Loucy (cell line): ENCODE measurements at regions not wholly inside any gene's neighbourhood (a gene's known extent, or its start where the extent isn't known, plus 50 kb on each side); places are given as distances from the start of the nearest gene placed in this dataset.

ENCODE experiments used
- EZH2phosphoT487 ChIP-seq: fragments of 200-600 bp; IDR thresholded peaks from 2 replicates; pipeline ENCODE4 v1.6.1; 2018; ENCODE audit warnings: antibody characterized with exemption, mild to moderate bottlenecking, moderate library complexity, borderline replicate concordance
- TF ChIP-seq, protein P1 (sequence below): fragments of 200-600 bp; sonication (generic); conservative IDR thresholded peaks from 2 replicates; pipeline ENCODE4 v1.5.1; 2014; ENCODE audit warnings: mild to moderate bottlenecking, antibody characterized with exemption, low read length

DNA sequence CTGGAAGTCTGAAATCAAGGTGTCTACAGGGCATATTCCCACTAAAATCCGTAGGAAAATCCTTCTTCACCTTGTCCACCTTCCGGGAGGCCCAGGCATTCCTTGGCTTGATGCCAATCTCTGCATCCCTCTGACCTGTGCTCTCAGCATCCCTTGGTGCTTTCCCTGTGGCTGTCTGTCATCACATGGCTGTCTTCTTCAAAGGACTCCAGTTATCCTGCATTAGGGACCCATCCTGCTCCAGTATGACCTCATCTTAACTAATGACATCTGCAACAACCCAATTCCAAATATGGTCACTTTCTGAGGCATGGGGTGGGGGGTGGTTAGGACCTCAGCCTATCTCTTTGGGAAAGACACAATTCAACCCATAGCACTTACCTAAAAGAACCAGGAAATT, 423.8 kb downstream of the IRS2 start:
- TF ChIP-seq, protein P1, sequence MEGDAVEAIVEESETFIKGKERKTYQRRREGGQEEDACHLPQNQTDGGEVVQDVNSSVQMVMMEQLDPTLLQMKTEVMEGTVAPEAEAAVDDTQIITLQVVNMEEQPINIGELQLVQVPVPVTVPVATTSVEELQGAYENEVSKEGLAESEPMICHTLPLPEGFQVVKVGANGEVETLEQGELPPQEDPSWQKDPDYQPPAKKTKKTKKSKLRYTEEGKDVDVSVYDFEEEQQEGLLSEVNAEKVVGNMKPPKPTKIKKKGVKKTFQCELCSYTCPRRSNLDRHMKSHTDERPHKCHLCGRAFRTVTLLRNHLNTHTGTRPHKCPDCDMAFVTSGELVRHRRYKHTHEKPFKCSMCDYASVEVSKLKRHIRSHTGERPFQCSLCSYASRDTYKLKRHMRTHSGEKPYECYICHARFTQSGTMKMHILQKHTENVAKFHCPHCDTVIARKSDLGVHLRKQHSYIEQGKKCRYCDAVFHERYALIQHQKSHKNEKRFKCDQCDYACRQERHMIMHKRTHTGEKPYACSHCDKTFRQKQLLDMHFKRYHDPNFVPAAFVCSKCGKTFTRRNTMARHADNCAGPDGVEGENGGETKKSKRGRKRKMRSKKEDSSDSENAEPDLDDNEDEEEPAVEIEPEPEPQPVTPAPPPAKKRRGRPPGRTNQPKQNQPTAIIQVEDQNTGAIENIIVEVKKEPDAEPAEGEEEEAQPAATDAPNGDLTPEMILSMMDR: no peak
- TF ChIP-seq EZH2phosphoT487: no peak
